Epithelial cell of proximal tubule (primary cell): ENCODE measurements at regions not wholly inside any gene's neighbourhood (a gene's known extent, or its start where the extent isn't known, plus 50 kb on each side); places are given as distances from the start of the nearest gene placed in this dataset.

Experiments
- DNase-seq: peaks from one replicate; pipeline ENCODE4 v3.0.0-alpha.2; 2011; ENCODE audit warnings: low read depth
- H3K4me3 ChIP-seq: 2 replicates; pipeline ENCODE4 v1.5.1; 2011; ENCODE audit warnings: low read depth, mild to moderate bottlenecking, low read length
- TF ChIP-seq, protein P1 (sequence below): conservative IDR thresholded peaks from 2 replicates; pipeline ENCODE4 v1.5.1; 2012; ENCODE audit warnings: low read depth, mild to moderate bottlenecking, low read length

GRCh38 chr11:15825976-15826650, 530.2 kb downstream of the SOX6 start:
- TF ChIP-seq, protein P1, sequence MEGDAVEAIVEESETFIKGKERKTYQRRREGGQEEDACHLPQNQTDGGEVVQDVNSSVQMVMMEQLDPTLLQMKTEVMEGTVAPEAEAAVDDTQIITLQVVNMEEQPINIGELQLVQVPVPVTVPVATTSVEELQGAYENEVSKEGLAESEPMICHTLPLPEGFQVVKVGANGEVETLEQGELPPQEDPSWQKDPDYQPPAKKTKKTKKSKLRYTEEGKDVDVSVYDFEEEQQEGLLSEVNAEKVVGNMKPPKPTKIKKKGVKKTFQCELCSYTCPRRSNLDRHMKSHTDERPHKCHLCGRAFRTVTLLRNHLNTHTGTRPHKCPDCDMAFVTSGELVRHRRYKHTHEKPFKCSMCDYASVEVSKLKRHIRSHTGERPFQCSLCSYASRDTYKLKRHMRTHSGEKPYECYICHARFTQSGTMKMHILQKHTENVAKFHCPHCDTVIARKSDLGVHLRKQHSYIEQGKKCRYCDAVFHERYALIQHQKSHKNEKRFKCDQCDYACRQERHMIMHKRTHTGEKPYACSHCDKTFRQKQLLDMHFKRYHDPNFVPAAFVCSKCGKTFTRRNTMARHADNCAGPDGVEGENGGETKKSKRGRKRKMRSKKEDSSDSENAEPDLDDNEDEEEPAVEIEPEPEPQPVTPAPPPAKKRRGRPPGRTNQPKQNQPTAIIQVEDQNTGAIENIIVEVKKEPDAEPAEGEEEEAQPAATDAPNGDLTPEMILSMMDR: no peak
- H3K4me3 ChIP-seq: no peak overlapping the region
- no peak for DNase-seq

DNA sequence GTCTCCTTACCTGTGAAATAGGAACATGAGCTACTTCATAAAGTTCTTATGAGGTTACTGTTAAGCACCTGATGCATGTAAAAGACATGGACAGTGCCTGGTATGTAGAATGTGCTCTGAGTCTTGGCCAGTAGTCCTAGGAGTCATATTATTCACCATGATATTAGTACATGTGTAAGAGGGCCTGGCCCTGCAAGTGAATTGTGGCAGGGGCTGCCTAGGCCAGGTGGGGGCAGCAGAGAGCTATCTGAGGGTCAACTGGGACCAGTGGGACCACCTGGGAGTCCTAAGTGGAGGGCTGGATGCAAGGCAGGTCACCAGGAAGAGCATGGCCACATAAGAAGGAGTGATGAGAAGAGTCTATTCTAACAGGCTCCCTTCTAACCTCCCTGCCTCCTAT, 529.5 kb downstream of the SOX6 start:
- DNase-seq: no peak
- TF ChIP-seq, protein P1: peak; percentile 64
- no peak overlapping the region for H3K4me3 ChIP-seq

- no peak overlapping the region for H3K4me3 ChIP-seq
- DNase-seq: no peak
- TF ChIP-seq, protein P1: no peak
Observed at GRCh38 chr11:15828215-15828853, 528.0 kb downstream of the SOX6 start.

GRCh38 chr11:15829312-15829711, 527.0 kb downstream of the SOX6 start:
- TF ChIP-seq, protein P1: no peak

GRCh38 chr11:15830741-15831428, 525.5 kb downstream of the SOX6 start:
- DNase-seq: no peak
- no peak overlapping the region for H3K4me3 ChIP-seq
- TF ChIP-seq, protein P1: no peak

More at GRCh38 chr11:15829312-15829711, 527.0 kb downstream of the SOX6 start:
- DNase-seq: no peak
- H3K4me3 ChIP-seq: no peak overlapping the region

- no peak for DNase-seq
- TF ChIP-seq, protein P1: no peak
Observed at GRCh38 chr11:15835788-15836411, 520.4 kb downstream of the SOX6 start.

More at GRCh38 chr11:15835788-15836411, 520.4 kb downstream of the SOX6 start:
- H3K4me3 ChIP-seq: no peak overlapping the region
